PC-9 (cell line): ENCODE measurements at regions not wholly inside any gene's neighbourhood (a gene's known extent, or its start where the extent isn't known, plus 50 kb on each side); places are given as distances from the start of the nearest gene placed in this dataset.

ENCODE experiments used
- BruUV-seq: library from RNA; stranded (reverse); fragments of 400-500 nt; replicated peaks from 2 replicates; lab custom pipeline; 2021; lab: Mats Ljungman, UMichigan
- CTCF ChIA-PET: fragments of 300-600 bp; sonication (Branson Sonifier 250); formaldehyde crosslinking; loops from one replicate; lab custom pipeline; 2022; ENCODE audit warnings: antibody characterized with exemption; lab: Charles Lee
- POLR2A ChIA-PET: fragments of 300-600 bp; sonication (Branson Sonifier 250); formaldehyde crosslinking; loops from one replicate; lab custom pipeline; 2022; ENCODE audit warnings: antibody characterized with exemption; ENCODE audit not compliant: unreplicated experiment; lab: Charles Lee
- DNase-seq, 2 experiments: peaks; one replicate each; pipeline versions ENCODE4 v3.0.0 to v3.0.0-alpha.2; 2015 to 2022; ENCODE audit warnings: mixed read lengths in 1 of 2
- H2AFZ ChIP-seq: fragments of 200-600 bp; sonication (generic); 2 replicates; pipeline ENCODE4 v1.8.1; 2017; ENCODE audit warnings: antibody characterized with exemption
- H3F3A ChIP-seq: fragments of 200-600 bp; sonication (generic); 2 replicates; pipeline ENCODE4 v1.8.1; 2017; ENCODE audit warnings: antibody characterized with exemption, mild to moderate bottlenecking, low read depth; ENCODE audit not compliant: insufficient read depth
- H3K27ac ChIP-seq: fragments of 200-600 bp; sonication (generic); 2 replicates; pipeline ENCODE4 v1.6.1; 2016; ENCODE audit warnings: mixed run types
- H3K27me3 ChIP-seq: fragments of 200-600 bp; sonication (generic); 2 replicates; pipeline ENCODE4 v1.6.1; 2016; ENCODE audit warnings: low read depth, mixed run types; ENCODE audit not compliant: insufficient read depth
- H3K36me3 ChIP-seq: fragments of 200-600 bp; sonication (generic); 2 replicates; pipeline ENCODE4 v1.6.1; 2016; ENCODE audit warnings: low read depth, mixed run types
- H3K4me1 ChIP-seq: fragments of 200-600 bp; sonication (generic); replicated peaks from 2 replicates; pipeline ENCODE4 v1.6.1; 2016; ENCODE audit warnings: mixed run types; ENCODE audit not compliant: insufficient read depth
- H3K4me2 ChIP-seq: fragments of 200-600 bp; sonication (generic); 2 replicates; pipeline ENCODE4 v1.6.1; 2017; ENCODE audit warnings: mixed run types
- H3K4me3 ChIP-seq: fragments of 200-600 bp; sonication (generic); 2 replicates; pipeline ENCODE4 v1.6.1; 2016; ENCODE audit warnings: mixed run types
- H3K79me2 ChIP-seq: fragments of 200-600 bp; sonication (generic); 2 replicates; pipeline ENCODE4 v1.6.1; 2017; ENCODE audit warnings: low read depth, mixed run types
- H3K9me2 ChIP-seq: fragments of 200-600 bp; sonication (generic); 2 replicates; pipeline ENCODE4 v1.8.1; 2017; ENCODE audit warnings: mild to moderate bottlenecking; ENCODE audit not compliant: insufficient read depth
- H3K9me3 ChIP-seq: fragments of 200-600 bp; sonication (generic); 2 replicates; pipeline ENCODE4 v1.8.1; 2016; ENCODE audit warnings: low read depth; ENCODE audit not compliant: insufficient read depth
- H4K20me1 ChIP-seq: fragments of 200-600 bp; sonication (generic); 2 replicates; pipeline ENCODE4 v1.8.1; 2017; ENCODE audit not compliant: insufficient read depth
- CTCF ChIP-seq: fragments of 200-600 bp; sonication (generic); conservative IDR thresholded peaks from 2 replicates; pipeline ENCODE4 v1.6.1; 2017; ENCODE audit warnings: mixed run types, antibody characterized with exemption, mild to moderate bottlenecking, moderate library complexity
- EZH2 ChIP-seq: fragments of 200-600 bp; sonication (generic); IDR thresholded peaks from 2 replicates; pipeline ENCODE4 v1.8.0; 2017; ENCODE audit warnings: antibody characterized with exemption, low read depth
- intact Hi-C: fragments of 100-400 bp; cut with micrococcal nuclease; formaldehyde crosslinking; loops from one replicate; pipeline ENCODE4 v1.10.0; 2022; ENCODE audit not compliant: unreplicated experiment

GRCh38 chrX:4932790-4933189 is 1219.3 kb upstream of the PRKX start:
- intact Hi-C loops = no loop called here
- no peaks in the 10 kb centered on the region for H3K9me2 ChIP-seq
- peaks cover 18% of the 10 kb centered on the region for H3F3A ChIP-seq
- no peaks in the 10 kb centered on the region for H4K20me1 ChIP-seq
- H3K27ac ChIP-seq = peak overlapping the region; percentile 63
- H3K79me2 ChIP-seq = no peaks in the 10 kb centered on the region
- peak overlapping the region; percentile 69; the same call in 1 of the 2 replicates for H2AFZ ChIP-seq
- H3K4me1 ChIP-seq = peaks cover 11% of the 10 kb centered on the region
- ChIA-PET CTCF (no interaction called here), POLR2A (no interaction called here)
- H3K4me3 ChIP-seq = 0 out of 2 replicates have a peak overlapping the region, but pooled peaks have one; percentile 29
- BruUV-seq = no TSS peak
- no peaks in the 10 kb centered on the region for H3K27me3 ChIP-seq
- H3K4me2 ChIP-seq = peak overlapping the region; percentile 62
- H3K36me3 ChIP-seq = no peaks in the 10 kb centered on the region
- TF ChIP-seq CTCF = no peak
- no peak for TF ChIP-seq EZH2
- H3K9me3 ChIP-seq = peaks cover 7% of the 10 kb centered on the region; the same call in 1 of the 2 replicates
- DNase-seq = peak in 1 of 2 experiments; percentile 87

DNA sequence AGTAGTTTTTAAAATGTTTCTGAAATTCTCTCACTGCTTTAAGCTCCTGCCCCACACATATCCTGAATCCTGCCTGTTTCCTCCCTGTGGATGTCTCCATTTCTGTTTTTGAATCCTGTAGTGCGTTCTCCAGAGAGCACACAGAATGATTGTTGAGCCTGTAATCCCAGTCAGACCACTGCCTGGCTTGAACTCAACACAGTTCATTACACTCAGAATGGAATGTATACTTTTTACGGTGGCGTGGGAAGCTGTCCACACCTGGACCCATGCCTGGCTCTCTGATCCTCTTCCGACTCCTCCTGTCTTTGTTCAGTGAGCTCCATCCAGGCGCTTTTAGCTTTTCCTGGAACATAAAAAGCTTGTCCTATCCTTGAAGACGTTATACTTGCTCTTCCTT is 1217.0 kb upstream of the PRKX start:
- H3K9me3 ChIP-seq = peaks cover 3% of the 10 kb centered on the region; the same call in 1 of the 2 replicates
- no peaks in the 10 kb centered on the region for H3K27me3 ChIP-seq
- no peaks in the 10 kb centered on the region for H3K9me2 ChIP-seq
- BruUV-seq = no TSS peak
- no peak overlapping the region for H3K4me3 ChIP-seq
- no peak overlapping the region for H2AFZ ChIP-seq
- no peaks in the 10 kb centered on the region for H4K20me1 ChIP-seq
- no peak overlapping the region for H3K27ac ChIP-seq
- no peaks in the 10 kb centered on the region for H3K79me2 ChIP-seq
- H3K4me2 ChIP-seq = no peak overlapping the region
- ChIA-PET POLR2A (no interaction called here), CTCF (no interaction called here)
- H3K4me1 ChIP-seq = peaks cover 11% of the 10 kb centered on the region
- peaks cover 13% of the 10 kb centered on the region for H3F3A ChIP-seq
- TF ChIP-seq CTCF = no peak
- no peak for TF ChIP-seq EZH2
- DNase-seq = no peak
- no peaks in the 10 kb centered on the region for H3K36me3 ChIP-seq
- intact Hi-C loops = no loop called here

GRCh38 chrX:4925911-4926310 is 1212.5 kb upstream of the PRKX start:
- no peaks in the 10 kb centered on the region for H3F3A ChIP-seq
- no peaks in the 10 kb centered on the region for H4K20me1 ChIP-seq
- TF ChIP-seq CTCF (no peak), EZH2 (no peak)
- H3K9me2 ChIP-seq = no peaks in the 10 kb centered on the region
- H2AFZ ChIP-seq = peak overlapping the region; percentile 27; the same call in 1 of the 2 replicates
- CTCF ChIA-PET = no interaction called here
- H3K79me2 ChIP-seq = no peaks in the 10 kb centered on the region
- POLR2A ChIA-PET = no interaction called here
- DNase-seq = no peak
- H3K27ac ChIP-seq = no peak overlapping the region
- peaks cover 3% of the 10 kb centered on the region; the same call in 1 of the 2 replicates for H3K9me3 ChIP-seq
- no peak overlapping the region for H3K4me3 ChIP-seq
- BruUV-seq = no TSS peak
- intact Hi-C loops = no loop called here
- no peaks in the 10 kb centered on the region for H3K36me3 ChIP-seq
- no peaks in the 10 kb centered on the region for H3K27me3 ChIP-seq
- no peaks in the 10 kb centered on the region for H3K4me1 ChIP-seq
- no peak overlapping the region for H3K4me2 ChIP-seq
